ENCODE measurements at regions not wholly inside any gene's neighbourhood (a gene's known extent, or its start where the extent isn't known, plus 50 kb on each side); places are given as distances from the start of the nearest gene placed in this dataset.

GRCh38 chr5:68531970-68532369 is 316.4 kb downstream of the PIK3R1 start:
- POLR2A ChIA-PET, result interaction anchor here (0.7 kb wide), 1 partner anchor 105 kb away, joined by 3 read pairs; no protein-coding TSS in a partner anchor
- H3K4me1 ChIP-seq (ENCODE audit: insufficient read depth, low read length, poor library complexity, severe bottlenecking), result no peaks in the 10 kb centered on the region
- no peaks in the 10 kb centered on the region for H3K9me2 ChIP-seq (ENCODE audit: insufficient read depth, low read length)
- BruUV-seq (replicated peaks), result no TSS peak
- no peak overlapping the region for H3K4me3 ChIP-seq (ENCODE audit: low read depth, low read length, poor library complexity, severe bottlenecking)
- no peaks in the 10 kb centered on the region for H3K36me3 ChIP-seq (ENCODE audit: insufficient read depth, low read length)
- TF ChIP-seq EZH2phosphoT487 (IDR thresholded peaks at IDR 0.05; ENCODE audit: borderline replicate concordance, low read depth, low read length), result no peak
- no peak for TF ChIP-seq CTCF (conservative IDR thresholded peaks at IDR 0.05; ENCODE audit: low read length)
- no peak overlapping the region for H3K4me2 ChIP-seq (ENCODE audit: low read length)
- no peak for DNase-seq (ENCODE audit: low spot score)
- H4K20me1 ChIP-seq (ENCODE audit: insufficient read depth, low read length), result no peaks in the 10 kb centered on the region
- no peak overlapping the region for H3K27ac ChIP-seq (ENCODE audit: low read depth, low read length, poor library complexity, severe bottlenecking)
- intact Hi-C loops (cut with micrococcal nuclease; ENCODE audit: unreplicated experiment), result no loop called here
- CTCF ChIA-PET (ENCODE audit: unreplicated experiment), result no interaction called here
- no peak overlapping the region for H2AFZ ChIP-seq (ENCODE audit: low read length)
- no peaks in the 10 kb centered on the region for H3K79me2 ChIP-seq (ENCODE audit: insufficient read depth, low read depth, low read length)
- no peaks in the 10 kb centered on the region for H3K9me3 ChIP-seq (ENCODE audit: low read length)

- TF ChIP-seq CTCF (conservative IDR thresholded peaks at IDR 0.05; ENCODE audit: low read length) (no peak), EZH2phosphoT487 (IDR thresholded peaks at IDR 0.05; ENCODE audit: borderline replicate concordance, low read depth, low read length) (no peak)
- Histone ChIP-seq H3K27ac (ENCODE audit: low read depth, low read length, poor library complexity, severe bottlenecking) (no peak overlapping the region), H3K36me3 (ENCODE audit: insufficient read depth, low read length) (no peaks in the 10 kb centered on the region), H3K9me2 (ENCODE audit: insufficient read depth, low read length) (no peaks in the 10 kb centered on the region), H3K9me3 (ENCODE audit: low read length) (no peaks in the 10 kb centered on the region), H3K4me1 (ENCODE audit: insufficient read depth, low read length, poor library complexity, severe bottlenecking) (no peaks in the 10 kb centered on the region), H3K79me2 (ENCODE audit: insufficient read depth, low read depth, low read length) (no peaks in the 10 kb centered on the region), H3K4me3 (ENCODE audit: low read depth, low read length, poor library complexity, severe bottlenecking) (no peak overlapping the region), H3K4me2 (ENCODE audit: low read length) (no peak overlapping the region), H2AFZ (ENCODE audit: low read length) (no peak overlapping the region), H4K20me1 (ENCODE audit: insufficient read depth, low read length) (no peaks in the 10 kb centered on the region)
- no TSS peak for BruUV-seq (replicated peaks)
- CTCF ChIA-PET (ENCODE audit: unreplicated experiment), result no interaction called here
- intact Hi-C loops (cut with micrococcal nuclease; ENCODE audit: unreplicated experiment), result no loop called here
- POLR2A ChIA-PET, result no interaction called here
- no peak for DNase-seq (ENCODE audit: low spot score)
Observed at GRCh38 chr5:68533051-68533450, 317.5 kb downstream of the PIK3R1 start.

GRCh38 chr5:68533571-68534084 is 318.1 kb downstream of the PIK3R1 start:
- DNase-seq (ENCODE audit: low spot score), result no peak
- no peak overlapping the region for H2AFZ ChIP-seq (ENCODE audit: low read length)
- no peak overlapping the region for H3K27ac ChIP-seq (ENCODE audit: low read depth, low read length, poor library complexity, severe bottlenecking)
- TF ChIP-seq CTCF (conservative IDR thresholded peaks at IDR 0.05; ENCODE audit: low read length) (no peak), EZH2phosphoT487 (IDR thresholded peaks at IDR 0.05; ENCODE audit: borderline replicate concordance, low read depth, low read length) (no peak)
- no peaks in the 10 kb centered on the region for H3K9me2 ChIP-seq (ENCODE audit: insufficient read depth, low read length)
- no peaks in the 10 kb centered on the region for H3K36me3 ChIP-seq (ENCODE audit: insufficient read depth, low read length)
- H3K4me3 ChIP-seq (ENCODE audit: low read depth, low read length, poor library complexity, severe bottlenecking), result no peak overlapping the region
- no peaks in the 10 kb centered on the region for H3K9me3 ChIP-seq (ENCODE audit: low read length)
- ChIA-PET POLR2A (no interaction called here), CTCF (ENCODE audit: unreplicated experiment) (no interaction called here)
- intact Hi-C loops (cut with micrococcal nuclease; ENCODE audit: unreplicated experiment), result no loop called here
- no peak overlapping the region for H3K4me2 ChIP-seq (ENCODE audit: low read length)
- no TSS peak for BruUV-seq (replicated peaks)
- H4K20me1 ChIP-seq (ENCODE audit: insufficient read depth, low read length), result no peaks in the 10 kb centered on the region
- H3K4me1 ChIP-seq (ENCODE audit: insufficient read depth, low read length, poor library complexity, severe bottlenecking), result no peaks in the 10 kb centered on the region
- no peaks in the 10 kb centered on the region for H3K79me2 ChIP-seq (ENCODE audit: insufficient read depth, low read depth, low read length)
